ENCODE measurements at regions not wholly inside any gene's neighbourhood (a gene's known extent, or its start where the extent isn't known, plus 50 kb on each side); places are given as distances from the start of the nearest gene placed in this dataset.

DNA sequence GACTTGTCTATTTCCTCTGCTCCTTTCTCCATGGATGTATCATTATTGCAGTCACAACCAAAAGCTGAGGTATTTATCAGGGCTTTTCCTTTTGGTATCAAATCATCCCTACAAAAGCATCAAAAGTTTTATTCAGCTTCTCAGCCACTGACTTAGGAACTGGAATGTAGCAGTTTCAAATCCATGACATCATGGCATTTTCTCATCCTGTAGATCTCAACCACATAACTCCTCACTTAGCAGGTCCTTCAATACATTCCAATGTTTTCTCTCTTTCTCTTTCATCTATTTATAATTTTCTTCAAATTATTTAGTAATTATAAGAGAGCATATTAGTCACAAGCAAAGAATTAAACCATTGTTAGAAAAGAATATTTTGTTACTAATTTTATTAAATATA lies 537.4 kb upstream of the SORCS1 start:
- TF ChIP-seq, protein P1, sequence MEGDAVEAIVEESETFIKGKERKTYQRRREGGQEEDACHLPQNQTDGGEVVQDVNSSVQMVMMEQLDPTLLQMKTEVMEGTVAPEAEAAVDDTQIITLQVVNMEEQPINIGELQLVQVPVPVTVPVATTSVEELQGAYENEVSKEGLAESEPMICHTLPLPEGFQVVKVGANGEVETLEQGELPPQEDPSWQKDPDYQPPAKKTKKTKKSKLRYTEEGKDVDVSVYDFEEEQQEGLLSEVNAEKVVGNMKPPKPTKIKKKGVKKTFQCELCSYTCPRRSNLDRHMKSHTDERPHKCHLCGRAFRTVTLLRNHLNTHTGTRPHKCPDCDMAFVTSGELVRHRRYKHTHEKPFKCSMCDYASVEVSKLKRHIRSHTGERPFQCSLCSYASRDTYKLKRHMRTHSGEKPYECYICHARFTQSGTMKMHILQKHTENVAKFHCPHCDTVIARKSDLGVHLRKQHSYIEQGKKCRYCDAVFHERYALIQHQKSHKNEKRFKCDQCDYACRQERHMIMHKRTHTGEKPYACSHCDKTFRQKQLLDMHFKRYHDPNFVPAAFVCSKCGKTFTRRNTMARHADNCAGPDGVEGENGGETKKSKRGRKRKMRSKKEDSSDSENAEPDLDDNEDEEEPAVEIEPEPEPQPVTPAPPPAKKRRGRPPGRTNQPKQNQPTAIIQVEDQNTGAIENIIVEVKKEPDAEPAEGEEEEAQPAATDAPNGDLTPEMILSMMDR (conservative IDR thresholded peaks at IDR 0.05 in 1 of 2, IDR thresholded peaks at IDR 0.05 in 1 of 2; ENCODE audit: extremely low read depth in 1 of 2, insufficient read depth in 1 of 2, low read depth in 1 of 2, low read length in 2 of 2) = no peak
- no peak for TF ChIP-seq EZH2 (IDR thresholded peaks at IDR 0.05; ENCODE audit: borderline replicate concordance, low read length)
